ENCODE measurements at regions not wholly inside any gene's neighbourhood (a gene's known extent, or its start where the extent isn't known, plus 50 kb on each side); places are given as distances from the start of the nearest gene placed in this dataset.

GRCh38 chr21:25025596-25025995 is 581.7 kb downstream of the MRPL39 start:
- TF ChIP-seq CTCF (IDR thresholded peaks at IDR 0.05) (no peak), POLR2A (IDR thresholded peaks at IDR 0.05) (no peak)
- intact Hi-C loops (cut with DNase I; ENCODE audit: low total_unique reads): no loop called here
- 84 to 88% methylated on average over 2 of the region's 2 CpGs for WGBS, 2 donors
- no peak overlapping the region for H3K4me3 ChIP-seq (ENCODE audit: low read depth, poor library complexity, severe bottlenecking)
- DNase-seq (ENCODE audit: low spot score in 2 of 2): no peak

GRCh38 chr21:25024639-25025038 is 582.6 kb downstream of the MRPL39 start:
- TF ChIP-seq CTCF (IDR thresholded peaks at IDR 0.05) (no peak), POLR2A (IDR thresholded peaks at IDR 0.05) (no peak)
- intact Hi-C loops (cut with DNase I; ENCODE audit: low total_unique reads): no loop called here
- WGBS, 2 donors: 93 to 96% methylated on average over 3 of the region's 3 CpGs
- DNase-seq (ENCODE audit: low spot score in 2 of 2): no peak
- no peak overlapping the region for H3K4me3 ChIP-seq (ENCODE audit: low read depth, poor library complexity, severe bottlenecking)

GRCh38 chr21:25005388-25005787 is 601.9 kb downstream of the MRPL39 start:
- WGBS, 2 donors: 48 to 50% methylated on average over 7 of the region's 7 CpGs
- no peak for TF ChIP-seq CTCF (IDR thresholded peaks at IDR 0.05)
- no peak for TF ChIP-seq POLR2A (IDR thresholded peaks at IDR 0.05)
- no peak overlapping the region for H3K4me3 ChIP-seq (ENCODE audit: low read depth, poor library complexity, severe bottlenecking)
- no peak for DNase-seq (ENCODE audit: low spot score in 2 of 2)
- intact Hi-C loops (cut with DNase I; ENCODE audit: low total_unique reads): no loop called here

- intact Hi-C loops (cut with DNase I; ENCODE audit: low total_unique reads): no loop called here
- TF ChIP-seq CTCF (IDR thresholded peaks at IDR 0.05): no peak
- no peak for TF ChIP-seq POLR2A (IDR thresholded peaks at IDR 0.05)
- 60 to 78% methylated on average over 2 of the region's 2 CpGs for WGBS, 2 donors
- H3K4me3 ChIP-seq (ENCODE audit: low read depth, poor library complexity, severe bottlenecking): no peak overlapping the region
- DNase-seq (ENCODE audit: low spot score in 2 of 2): no peak
Measured at GRCh38 chr21:25002676-25003075, 604.6 kb downstream of the MRPL39 start.

GRCh38 chr21:24995216-24995615 is 612.1 kb downstream of the MRPL39 start:
- TF ChIP-seq CTCF (IDR thresholded peaks at IDR 0.05) (no peak), POLR2A (IDR thresholded peaks at IDR 0.05) (no peak)
- H3K4me3 ChIP-seq (ENCODE audit: low read depth, poor library complexity, severe bottlenecking): no peak overlapping the region
- intact Hi-C loops (cut with DNase I; ENCODE audit: low total_unique reads): no loop called here
- no peak for DNase-seq (ENCODE audit: low spot score in 2 of 2)
- whole genome bisulfite sequencing, 2 donors: 20 to 24% methylated on average over 3 of the region's 3 CpGs

GRCh38 chr21:24994717-24995116 is 612.6 kb downstream of the MRPL39 start:
- no peak for DNase-seq (ENCODE audit: low spot score in 2 of 2)
- 78 to 81% methylated on average over 4 of the region's 4 CpGs for WGBS, 2 donors
- H3K4me3 ChIP-seq (ENCODE audit: low read depth, poor library complexity, severe bottlenecking): no peak overlapping the region
- TF ChIP-seq CTCF (IDR thresholded peaks at IDR 0.05) (no peak), POLR2A (IDR thresholded peaks at IDR 0.05) (no peak)
- intact Hi-C loops (cut with DNase I; ENCODE audit: low total_unique reads): no loop called here

All from lower leg skin (tissue), 4 donors.